G401 (cell line): ENCODE measurements at regions not wholly inside any gene's neighbourhood (a gene's known extent, or its start where the extent isn't known, plus 50 kb on each side); places are given as distances from the start of the nearest gene placed in this dataset.

Source experiments
- DNase-seq: peaks from one replicate; pipeline ENCODE4 v3.0.0-alpha.2; 2015; ENCODE audit warnings: low spot score
- in situ Hi-C: cut with HindIII; loops from 2 replicates; pipeline ENCODE4 v1.10.0; 2016; ENCODE audit warnings: low sequenced_read_pairs, mixed read lengths

DNA sequence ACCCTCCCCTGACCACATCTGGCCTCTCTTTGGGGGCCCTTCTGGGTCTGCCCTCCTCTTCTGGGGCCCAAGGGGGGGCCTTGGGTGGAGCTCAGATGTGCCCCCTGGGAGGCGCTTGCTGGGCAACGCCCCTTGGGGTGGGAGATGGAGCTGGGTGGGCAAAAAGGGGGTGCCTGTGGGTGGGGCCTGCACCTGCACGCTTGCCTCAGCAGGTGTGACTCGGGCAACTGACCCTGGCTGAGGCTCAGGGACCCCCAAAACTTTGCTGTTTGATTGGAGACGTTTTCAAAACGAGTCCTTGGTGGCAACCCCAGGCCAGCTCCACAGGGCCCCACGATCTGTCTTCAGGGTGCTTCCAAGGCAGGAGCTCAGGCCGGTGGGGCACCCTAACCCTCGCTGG lies 105.3 kb downstream of the SIK1 start:
- in situ Hi-C loops, result no loop called here
- DNase-seq, result no peak

DNA sequence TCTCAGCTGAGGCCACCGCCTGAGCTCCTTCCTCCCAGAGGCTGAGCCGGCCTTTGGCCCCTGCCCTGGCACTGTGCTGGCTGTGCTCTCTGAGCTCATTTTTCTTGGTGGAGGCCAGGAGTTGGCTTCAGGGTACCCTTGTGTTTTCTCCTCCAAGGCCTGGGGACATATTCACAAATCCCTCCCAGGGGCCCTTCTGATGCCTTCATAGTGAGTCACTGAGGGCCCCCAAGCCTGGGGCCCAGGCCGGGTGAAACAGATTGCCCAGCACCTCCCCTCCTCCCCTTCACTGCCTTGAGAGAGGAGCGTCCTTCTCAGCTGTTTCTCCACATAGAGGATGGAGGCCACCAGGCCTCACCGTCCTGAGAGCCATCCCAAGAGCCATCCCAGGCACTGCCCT lies 105.8 kb downstream of the SIK1 start:
- DNase-seq, result no peak
- in situ Hi-C loops, result no loop called here

DNA sequence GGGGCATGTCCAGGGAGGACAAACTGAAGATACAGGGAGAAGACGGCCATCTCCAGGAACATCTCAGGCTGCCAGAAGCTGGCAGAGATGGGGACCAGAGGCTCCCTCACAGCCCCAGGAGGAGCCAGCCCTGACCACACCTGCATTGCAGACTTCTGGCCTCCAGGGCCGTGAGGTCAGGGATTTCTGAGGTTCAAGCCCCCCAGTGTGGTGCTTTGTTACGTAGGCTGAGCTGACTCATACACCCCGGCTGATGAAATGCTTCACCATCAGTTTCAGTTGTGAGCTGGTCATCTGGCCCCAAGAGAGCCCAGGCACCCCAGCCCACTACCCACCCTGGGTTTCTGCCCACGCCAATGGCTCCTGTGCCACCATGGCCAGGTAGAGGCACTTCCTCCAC lies 106.4 kb downstream of the SIK1 start:
- DNase-seq, result no peak
- in situ Hi-C loops, result no loop called here

DNA sequence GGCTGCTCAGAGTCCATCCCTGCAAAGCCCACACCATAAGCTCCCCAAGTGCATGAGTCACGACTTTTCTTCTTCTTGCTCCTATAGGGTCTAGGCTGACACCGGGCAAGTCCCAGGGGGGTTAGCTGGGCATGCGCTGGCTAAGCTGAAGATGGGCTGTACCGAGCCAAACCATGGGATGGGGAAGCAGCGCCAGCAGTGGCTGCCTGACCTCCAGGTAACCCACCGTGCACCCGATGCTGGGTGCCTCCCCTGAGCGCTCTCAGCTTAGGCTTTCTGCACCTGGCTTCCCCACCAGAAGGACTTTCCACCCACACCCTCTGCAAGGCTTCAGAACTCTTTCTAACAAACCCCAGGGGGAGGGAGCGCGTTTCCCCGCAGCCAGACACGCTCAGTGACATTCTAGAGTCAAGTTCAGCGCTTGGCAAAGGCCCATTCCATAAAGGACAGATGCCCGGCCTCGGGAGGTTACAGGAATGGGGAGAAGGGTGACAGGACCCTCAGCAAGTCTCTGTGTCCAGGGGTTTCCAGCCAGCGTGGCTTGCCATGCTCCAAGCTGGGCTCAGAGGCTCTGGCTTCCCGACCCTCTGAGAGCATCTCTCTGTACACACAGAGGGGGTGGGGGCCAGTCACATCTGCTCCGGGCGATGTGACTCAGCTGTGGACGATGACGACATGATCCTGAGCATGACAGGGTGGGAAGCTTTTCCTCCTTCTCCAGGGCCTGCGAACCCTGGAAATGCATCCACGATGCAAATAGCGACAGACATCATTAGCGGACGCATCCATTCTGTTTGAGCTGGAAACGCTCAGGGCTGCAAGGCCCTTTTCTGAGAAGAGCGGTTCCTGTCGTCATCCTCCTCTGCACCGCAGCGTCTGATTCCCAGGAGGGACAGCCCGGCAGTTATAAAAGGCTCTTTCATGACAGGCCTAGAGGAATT lies 107.8 kb downstream of the SIK1 start:
- no peak for DNase-seq
- in situ Hi-C loops, result no loop called here

DNA sequence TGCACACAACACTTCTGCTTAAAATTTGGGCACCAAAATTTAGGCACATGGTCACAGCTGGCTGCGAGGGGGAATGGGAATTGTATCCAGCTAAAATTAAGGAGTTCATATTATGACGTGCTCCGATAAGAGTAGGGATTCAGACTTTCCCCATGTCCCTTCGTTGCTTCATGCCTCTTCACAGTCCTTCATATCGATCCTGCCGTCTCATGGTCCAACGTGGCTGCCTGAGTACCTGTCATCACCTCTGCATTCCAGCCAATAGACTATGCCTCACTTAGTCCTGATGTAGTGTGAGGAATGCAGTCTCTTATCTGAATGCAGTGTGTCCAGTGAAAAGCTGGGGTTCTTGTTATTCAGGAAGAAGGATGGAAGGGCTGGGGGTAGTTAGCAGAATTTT lies 108.6 kb downstream of the SIK1 start:
- DNase-seq, result no peak
- in situ Hi-C loops, result no loop called here

DNA sequence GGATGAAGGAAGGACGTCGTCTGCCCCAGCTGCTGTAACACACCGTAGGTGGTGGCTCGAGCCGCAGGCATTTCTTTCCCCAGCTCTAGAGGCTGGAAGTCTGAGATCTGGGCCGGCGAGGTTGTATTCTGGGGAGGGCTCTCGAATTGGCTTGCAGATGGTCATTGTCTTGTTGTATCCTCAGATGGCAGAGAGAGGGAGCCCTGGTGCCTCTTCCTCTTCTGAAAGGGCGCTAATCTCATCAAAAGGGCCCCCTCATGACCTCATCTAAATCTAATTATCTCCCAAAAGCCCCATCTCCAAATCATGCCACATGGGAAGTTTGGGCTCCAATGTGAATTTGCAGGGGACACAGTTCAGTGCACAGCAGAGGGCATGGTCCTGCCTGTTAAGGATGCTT lies 109.0 kb downstream of the SIK1 start:
- in situ Hi-C loops, result no loop called here
- no peak for DNase-seq

DNA sequence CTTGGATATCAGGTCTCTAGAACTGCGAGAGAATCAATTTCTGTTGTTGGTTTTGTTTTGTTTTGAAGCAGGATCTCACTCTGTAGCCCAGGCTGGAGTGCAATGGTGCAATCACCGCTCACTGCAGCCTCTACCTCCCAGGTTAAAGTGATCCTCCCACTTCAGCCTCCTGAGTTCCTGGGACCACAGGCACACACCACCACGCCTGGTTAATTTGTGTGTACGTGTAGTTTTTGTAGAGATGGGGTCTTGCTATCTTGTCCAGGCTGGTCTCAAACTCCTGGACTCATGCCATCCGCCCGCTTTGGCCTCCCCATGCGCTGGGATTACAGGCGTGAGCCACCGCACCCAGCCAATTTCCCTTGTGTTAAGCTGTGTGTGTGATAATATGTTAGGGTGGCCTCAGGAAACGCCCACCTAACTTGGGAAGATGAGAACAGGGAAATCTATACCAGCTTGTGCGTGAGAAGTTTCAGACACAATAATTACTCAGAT lies 109.6 kb downstream of the SIK1 start:
- in situ Hi-C loops, result no loop called here
- DNase-seq, result no peak

DNA sequence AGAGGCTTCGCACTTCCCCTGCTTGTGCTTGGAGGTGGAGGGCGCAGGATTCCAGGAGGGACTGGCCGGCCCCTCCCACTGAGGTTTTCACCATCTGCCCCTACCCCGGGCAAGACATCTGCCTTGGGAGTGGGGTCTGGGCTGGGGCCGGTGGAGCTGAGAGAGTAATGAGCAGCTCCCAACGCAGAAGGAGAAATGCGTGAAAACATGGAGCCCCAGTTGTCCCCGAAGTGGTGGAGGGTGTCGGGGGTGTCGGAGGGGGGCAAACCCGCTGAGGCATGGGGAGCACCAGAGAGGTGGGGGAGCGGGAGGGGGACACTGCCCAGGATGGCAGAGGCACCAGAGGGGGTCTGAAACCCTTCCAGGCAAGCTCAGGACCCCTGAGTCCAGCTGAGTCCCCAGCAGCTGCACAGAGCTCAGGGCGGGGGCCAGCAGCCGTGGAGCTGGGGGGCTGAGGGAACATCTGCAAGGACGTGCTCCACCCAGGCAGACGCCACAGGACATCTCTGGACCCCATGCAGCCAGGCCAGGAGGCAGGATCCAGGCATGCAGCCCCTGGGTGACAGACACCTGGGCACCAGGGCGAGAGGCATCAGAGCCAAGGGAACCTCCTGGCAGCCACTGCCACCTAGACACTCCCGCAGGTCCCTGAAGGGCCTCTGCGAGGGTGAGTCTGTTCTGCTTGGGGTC lies 110.6 kb downstream of the SIK1 start:
- in situ Hi-C loops, result no loop called here
- DNase-seq, result no peak

DNA sequence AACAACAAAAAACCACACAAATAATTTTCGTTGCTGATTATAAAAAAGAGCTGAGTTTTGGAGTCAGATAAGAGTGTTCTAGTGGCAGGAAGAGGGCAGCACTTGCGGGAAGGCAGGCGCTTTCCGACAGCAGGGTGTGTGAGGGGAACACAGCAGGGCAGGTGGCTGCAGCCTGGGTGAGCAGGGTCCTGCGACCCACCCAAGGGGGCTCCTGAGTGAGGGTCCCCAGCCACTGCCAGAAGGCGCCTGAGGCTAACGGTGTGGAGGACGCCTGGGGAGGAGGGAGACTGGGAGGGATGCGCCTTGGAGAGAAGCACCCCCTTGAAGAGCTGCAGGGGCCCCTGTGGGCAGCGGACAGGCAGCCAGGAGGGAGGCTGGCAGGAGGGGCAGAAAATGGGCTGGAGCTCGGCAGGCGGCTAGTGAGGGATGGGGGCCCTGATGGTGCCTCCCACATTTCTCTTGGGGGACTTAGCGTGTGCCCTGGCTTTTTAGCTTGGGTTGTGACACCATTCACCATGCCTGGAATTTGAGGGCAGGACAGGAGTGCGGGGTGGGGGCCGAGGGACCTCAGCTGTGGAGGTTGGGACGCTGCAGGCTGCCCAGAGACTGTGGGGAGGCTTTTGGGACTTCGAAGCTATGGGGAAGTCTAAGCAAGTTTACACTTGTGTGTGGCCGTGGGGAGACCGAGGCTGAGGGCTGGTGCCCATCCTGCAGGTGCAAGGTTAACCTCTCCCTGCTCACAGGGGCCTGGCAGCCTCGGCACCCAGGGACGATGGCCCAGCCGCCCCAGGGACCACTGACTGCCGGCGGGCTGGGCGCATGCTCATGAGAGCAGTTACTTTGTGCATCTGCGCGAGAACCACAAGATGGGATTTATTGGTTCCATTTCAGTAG lies 111.4 kb downstream of the SIK1 start:
- in situ Hi-C loops, result no loop called here
- no peak for DNase-seq

DNA sequence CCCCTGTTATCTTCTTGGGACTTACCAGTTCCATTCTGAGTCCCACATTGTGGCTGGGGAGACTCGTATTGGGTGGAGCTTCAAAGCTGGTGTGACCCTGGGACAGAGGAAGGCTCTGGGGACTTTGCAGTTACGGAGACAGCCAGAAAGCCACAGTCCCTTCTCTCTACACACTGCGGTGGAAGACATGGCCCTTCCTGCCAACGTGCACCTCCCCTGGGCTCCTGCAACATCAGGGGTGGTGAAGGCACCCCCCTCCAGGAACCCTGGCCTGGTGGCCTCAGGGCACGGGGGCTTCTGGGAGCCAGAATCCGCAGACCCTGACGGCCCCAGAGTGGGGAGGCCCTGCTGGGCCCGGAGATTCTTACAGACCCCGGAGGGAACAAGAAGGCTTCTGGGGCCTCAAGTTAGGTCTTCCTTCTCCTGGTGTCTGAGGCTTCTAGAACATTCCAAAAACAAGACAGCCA lies 113.0 kb downstream of the SIK1 start:
- in situ Hi-C loops, result no loop called here
- DNase-seq, result no peak

DNA sequence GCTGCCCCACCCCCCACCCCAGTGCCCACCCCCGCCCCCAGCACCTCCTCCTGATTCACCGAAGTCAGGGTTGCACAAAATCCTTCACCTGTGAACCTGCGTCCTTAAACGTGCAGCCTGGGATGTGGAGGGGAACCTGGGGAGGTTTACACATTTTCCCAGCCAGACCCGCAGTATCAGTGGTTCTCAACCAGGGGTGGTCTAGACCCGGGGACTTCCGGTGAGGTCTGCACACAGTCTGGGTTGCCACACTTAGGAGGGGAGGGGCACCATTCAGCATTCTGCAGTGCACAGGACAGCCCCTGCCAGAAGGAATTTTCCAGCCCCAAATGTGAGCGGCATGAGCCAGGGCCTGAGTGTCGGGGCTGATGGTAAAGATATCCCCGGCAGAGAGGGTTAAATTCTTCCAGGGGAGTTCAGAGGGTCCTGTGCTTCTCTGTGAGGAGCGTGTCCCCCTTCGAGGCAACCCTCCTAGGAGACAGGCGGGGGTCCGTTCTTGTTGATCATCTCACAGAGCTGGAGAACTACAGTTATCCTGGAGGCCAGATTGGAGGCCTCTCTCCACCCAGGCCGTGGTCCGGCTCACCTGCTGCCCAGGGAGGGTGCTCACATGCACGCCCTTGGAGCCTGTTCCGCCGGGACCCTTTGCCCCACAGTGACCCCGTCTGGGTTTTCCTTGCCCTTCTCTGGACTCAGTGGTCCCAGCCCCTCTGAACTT lies 113.6 kb downstream of the SIK1 start:
- in situ Hi-C loops, result no loop called here

DNA sequence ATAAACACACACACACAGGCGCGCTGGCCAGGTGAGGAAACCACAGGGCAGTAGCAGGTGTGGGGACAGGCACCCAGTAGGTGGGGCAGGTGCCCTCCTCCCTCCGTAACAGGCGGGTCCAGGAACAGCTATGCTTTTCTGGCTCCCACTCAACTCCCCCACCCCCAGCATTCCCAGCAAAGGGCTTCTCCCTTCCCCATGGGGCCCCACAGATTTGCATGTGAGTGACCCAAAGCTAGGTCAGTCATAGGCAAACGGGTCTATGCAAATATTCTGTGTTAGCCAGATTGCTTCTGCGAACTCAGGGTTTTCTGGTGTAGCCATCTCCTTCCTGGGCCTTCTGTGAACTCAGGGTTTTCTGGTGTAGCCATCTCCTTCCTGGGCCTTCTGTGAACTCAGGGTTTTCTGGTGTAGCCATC lies 114.2 kb downstream of the SIK1 start:
- no peak for DNase-seq
- in situ Hi-C loops, result no loop called here

More for the DNA sequence above, 113.6 kb downstream of the SIK1 start:
- DNase-seq, result no peak

DNA sequence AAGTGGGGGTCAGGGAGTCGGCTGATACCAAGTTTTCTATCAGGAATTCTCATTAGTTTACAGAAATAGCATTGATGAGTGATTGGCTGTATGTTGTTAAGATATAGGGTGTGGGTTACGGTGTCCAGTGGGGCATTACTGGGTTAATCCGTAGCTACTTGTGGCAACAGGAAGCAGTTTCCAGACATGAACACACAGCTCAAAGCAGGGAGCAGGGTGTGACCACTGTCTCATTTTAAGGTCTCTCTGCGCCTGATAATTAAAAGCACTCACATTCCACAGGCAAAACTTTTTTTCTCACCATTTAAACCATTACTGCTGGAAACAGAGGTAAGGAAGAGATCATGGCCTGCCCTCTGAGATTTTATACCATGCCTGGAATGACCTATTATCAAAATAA lies 114.9 kb downstream of the SIK1 start:
- no peak for DNase-seq
- in situ Hi-C loops, result no loop called here

DNA sequence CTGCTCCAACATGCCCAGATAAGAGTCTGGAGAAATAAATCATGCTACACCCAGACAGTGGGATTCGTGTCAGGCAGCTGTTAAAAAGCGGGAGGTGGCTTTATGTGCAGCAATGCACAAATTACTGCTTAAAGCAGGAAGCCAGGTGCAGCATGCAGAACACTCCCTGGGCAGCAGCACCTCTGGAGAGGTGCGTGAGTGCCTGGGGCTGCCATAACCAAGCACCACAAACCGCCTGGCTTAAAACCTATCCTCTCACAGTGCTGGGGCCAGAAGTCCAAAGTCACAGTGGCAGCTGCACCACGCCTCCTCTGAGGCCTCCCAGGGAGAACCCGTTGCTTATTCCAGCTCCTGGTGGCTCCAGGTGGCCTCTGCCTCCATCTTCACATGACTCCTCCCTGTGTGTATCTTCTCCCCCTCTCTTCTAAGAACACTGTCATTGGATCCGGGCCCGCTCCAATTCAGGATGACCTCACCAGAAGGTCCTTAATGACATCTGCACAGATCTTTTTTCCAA lies 115.6 kb downstream of the SIK1 start:
- in situ Hi-C loops, result no loop called here

DNA sequence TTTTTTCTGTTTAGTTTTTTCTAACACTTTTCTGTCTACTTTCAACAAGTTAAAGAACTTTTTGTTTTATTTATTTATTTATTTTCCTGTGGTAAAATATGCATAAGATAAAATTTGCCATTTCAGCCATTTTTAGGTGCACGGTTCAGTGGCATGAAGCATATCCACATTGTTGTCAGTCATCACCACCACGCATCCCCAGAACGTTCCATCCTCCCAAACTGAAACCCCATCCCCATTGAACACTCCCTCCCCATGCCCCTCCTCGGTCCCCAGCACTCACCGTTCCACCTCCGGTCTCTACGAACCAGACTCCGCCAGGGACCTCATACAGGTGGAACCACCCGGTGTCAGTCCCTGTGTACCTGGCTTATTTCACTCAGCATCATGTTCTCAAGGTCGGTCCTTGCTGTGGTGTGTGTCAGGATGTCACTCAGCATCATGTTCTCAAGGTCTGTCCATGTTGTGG lies 118.1 kb downstream of the SIK1 start:
- DNase-seq, result no peak
- in situ Hi-C loops, result no loop called here

More for the DNA sequence above, 115.6 kb downstream of the SIK1 start:
- DNase-seq, result no peak

DNA sequence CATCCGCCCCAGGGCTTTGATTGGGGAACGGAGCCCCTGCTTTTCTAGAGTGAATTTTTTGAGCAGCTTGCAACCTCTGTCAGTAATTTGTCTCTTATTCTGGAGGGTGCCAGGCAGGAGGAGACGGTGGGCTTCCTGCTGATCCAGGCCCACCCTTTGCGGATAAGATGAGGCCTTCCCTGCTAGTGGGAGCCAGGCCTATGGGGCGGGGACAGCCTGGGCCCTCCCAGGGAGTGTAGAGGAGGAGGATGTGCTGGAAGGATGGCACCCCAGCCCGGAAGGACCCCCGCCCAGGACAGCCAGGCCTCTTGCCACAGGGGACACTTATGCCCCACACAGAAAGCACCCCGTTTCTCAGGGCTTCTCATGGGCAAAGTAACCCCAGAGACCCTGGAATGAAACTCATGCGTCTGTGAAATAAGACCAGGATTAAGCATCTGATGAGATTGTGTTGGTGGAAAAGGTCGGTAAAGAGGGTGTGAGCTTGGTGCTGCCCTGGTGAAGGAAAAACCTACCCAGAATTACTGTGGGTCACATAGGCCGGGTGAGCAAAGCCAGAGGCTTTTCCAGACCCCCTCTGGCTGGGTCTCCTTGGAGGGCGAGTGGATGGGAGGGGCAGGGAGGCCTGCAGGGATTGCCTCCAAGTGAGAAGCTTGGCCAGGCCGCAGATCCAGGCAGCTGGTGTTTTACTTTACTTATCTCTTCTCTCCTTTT lies 118.7 kb downstream of the SIK1 start:
- DNase-seq, result no peak
- in situ Hi-C loops, result no loop called here

DNA sequence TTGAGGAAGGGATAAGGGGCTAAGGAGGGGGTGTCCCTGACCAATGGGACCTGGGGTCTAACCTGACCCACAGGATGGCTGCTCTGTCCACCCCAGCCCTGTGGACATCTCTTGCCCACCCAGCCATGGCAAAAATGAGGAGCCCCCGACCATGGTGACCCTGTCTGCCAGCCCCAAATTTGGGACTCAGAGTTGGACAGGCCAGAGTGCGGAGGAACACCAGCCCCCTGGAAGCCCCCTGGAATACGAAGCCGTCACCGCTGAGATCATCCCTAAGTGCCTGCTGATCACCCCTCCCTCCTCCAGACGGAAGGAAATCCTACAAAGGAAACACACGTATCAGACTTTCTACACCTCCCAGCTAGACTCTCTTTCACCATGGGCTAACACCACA lies 119.3 kb downstream of the SIK1 start:
- in situ Hi-C loops, result no loop called here
- DNase-seq, result no peak
